Esophagus muscularis mucosa (tissue), 4 donors: ENCODE measurements at regions not wholly inside any gene's neighbourhood (a gene's known extent, or its start where the extent isn't known, plus 50 kb on each side); places are given as distances from the start of the nearest gene placed in this dataset.

Source experiments
- DNase-seq: peaks from one replicate; pipeline ENCODE4 v3.0.0-alpha.2; 2017; ENCODE audit errors: extremely low spot score
- H3K27ac ChIP-seq, 4 donors: fragments of 200-600 bp; sonication (generic); replicated peaks in 1 of 4; 1 replicate in 3 of 4; 2 replicates in 1 of 4; pipeline ENCODE4 v1.5.1; 2016 to 2019; ENCODE audit warnings: mild to moderate bottlenecking in 1 of 4
- H3K27me3 ChIP-seq, 4 donors: fragments of 200-600 bp; sonication (generic); one replicate each; pipeline versions ENCODE4 v1.5.1 to v1.6.0; 2016 to 2019
- H3K36me3 ChIP-seq, 4 donors: fragments of 200-600 bp; sonication (generic); one replicate each; pipeline ENCODE4 v1.5.1; 2016 to 2019
- H3K4me1 ChIP-seq, 4 donors: fragments of 200-600 bp; sonication (generic); one replicate each; pipeline ENCODE4 v1.5.1; 2016 to 2019
- H3K4me3 ChIP-seq, 4 donors: fragments of 200-600 bp; sonication (generic); 1 replicate in 2 of 4; 2 replicates in 2 of 4; pipeline ENCODE4 v1.5.1; 2016 to 2019; ENCODE audit warnings: mild to moderate bottlenecking in 4 of 4, moderate library complexity in 1 of 4
- H3K9me3 ChIP-seq, 4 donors: fragments of 200-600 bp; sonication (generic); 1 replicate in 3 of 4; 2 replicates in 1 of 4; pipeline ENCODE4 v1.5.1; 2016 to 2019
- EP300 ChIP-seq: sonication (generic); formaldehyde crosslinking; IDR thresholded peaks from one replicate; pipeline ENCODE4 v1.6.1; 2017; ENCODE audit warnings: antibody characterized with exemption
- POLR2A ChIP-seq: fragments of 450-650 bp; IDR thresholded peaks from one replicate; pipeline ENCODE4 v1.6.1; 2017; ENCODE audit warnings: antibody characterized with exemption, moderate library complexity, mild to moderate bottlenecking, low read depth
- POLR2AphosphoS5 ChIP-seq, 2 donors: sonication (generic); formaldehyde crosslinking; IDR thresholded peaks; one replicate each; pipeline ENCODE4 v1.6.1; 2017; ENCODE audit warnings: antibody characterized with exemption in 2 of 2
- WGBS: methylation state at CpG from one replicate; pipeline ENCODE4 v1.1.5; 2018; 5-methylcytosine and 5-hydroxymethylcytosine counted together
- intact Hi-C: fragments of 100-400 bp; cut with DNase I; formaldehyde crosslinking; loops from one replicate; pipeline ENCODE4 v1.15.1; 2023
- TF ChIP-seq, protein P1 (sequence below), 3 experiments: fragments of 200-600 bp in 2 of 3; fragments of 450-650 bp in 1 of 3; sonication (generic) in 2 of 3; IDR thresholded peaks; one replicate each; pipeline ENCODE4 v1.5.1; 2017 to 2019; ENCODE audit warnings: antibody characterized with exemption in 3 of 3, mild to moderate bottlenecking in 2 of 3, moderate library complexity in 1 of 3

DNA sequence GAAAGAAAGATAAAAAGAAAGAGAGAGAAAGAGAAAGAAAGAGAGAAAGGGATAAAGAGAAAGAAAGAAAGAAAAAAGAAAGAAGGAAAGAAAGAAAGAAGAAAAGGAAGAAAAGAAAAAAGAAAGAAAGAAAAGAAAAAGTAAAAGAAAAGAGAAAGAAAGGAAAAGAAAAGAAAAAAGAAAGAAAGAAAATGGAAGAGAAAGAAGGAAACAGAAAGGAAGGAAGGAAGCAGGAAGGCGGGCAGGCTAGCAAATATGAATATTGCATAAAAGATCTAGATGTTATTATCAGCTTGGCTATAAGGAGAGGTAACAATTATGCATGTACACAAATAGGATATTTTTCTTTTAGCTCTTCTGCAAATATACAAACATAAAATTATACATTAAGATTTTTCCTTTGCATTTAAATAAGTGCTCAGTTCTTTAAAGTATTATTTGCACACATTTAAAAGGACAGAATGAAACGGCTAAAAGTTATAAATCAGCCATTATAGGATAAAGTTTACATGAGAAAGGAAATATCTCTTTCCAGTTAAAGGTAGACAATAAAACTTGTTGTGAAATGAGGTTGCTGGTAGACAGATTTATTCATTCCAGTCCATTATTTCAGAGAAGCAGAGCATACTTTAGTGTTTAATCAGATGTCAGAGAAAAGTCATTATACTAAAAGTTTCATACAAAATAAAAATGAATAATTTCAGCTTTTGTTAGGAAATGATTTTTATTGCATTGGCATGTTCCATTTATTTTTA, 511.4 kb downstream of the KCNJ3 start:
- no peak overlapping the region for H3K4me3 ChIP-seq
- intact Hi-C loops, result no loop called here
- no peak for TF ChIP-seq EP300
- TF ChIP-seq, protein P1, sequence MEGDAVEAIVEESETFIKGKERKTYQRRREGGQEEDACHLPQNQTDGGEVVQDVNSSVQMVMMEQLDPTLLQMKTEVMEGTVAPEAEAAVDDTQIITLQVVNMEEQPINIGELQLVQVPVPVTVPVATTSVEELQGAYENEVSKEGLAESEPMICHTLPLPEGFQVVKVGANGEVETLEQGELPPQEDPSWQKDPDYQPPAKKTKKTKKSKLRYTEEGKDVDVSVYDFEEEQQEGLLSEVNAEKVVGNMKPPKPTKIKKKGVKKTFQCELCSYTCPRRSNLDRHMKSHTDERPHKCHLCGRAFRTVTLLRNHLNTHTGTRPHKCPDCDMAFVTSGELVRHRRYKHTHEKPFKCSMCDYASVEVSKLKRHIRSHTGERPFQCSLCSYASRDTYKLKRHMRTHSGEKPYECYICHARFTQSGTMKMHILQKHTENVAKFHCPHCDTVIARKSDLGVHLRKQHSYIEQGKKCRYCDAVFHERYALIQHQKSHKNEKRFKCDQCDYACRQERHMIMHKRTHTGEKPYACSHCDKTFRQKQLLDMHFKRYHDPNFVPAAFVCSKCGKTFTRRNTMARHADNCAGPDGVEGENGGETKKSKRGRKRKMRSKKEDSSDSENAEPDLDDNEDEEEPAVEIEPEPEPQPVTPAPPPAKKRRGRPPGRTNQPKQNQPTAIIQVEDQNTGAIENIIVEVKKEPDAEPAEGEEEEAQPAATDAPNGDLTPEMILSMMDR (IDR thresholded peaks at IDR 0.05), result no peak
- no peak for TF ChIP-seq POLR2AphosphoS5 (IDR thresholded peaks at IDR 0.05)
- TF ChIP-seq POLR2A, result no peak
- no peaks in the 10 kb centered on the region for H3K36me3 ChIP-seq
- H3K27ac ChIP-seq, result no peak overlapping the region
- no peak for DNase-seq
- no peaks in the 10 kb centered on the region for H3K9me3 ChIP-seq
- H3K27me3 ChIP-seq, result no peaks in the 10 kb centered on the region
- 59% methylated on average over 2 of the region's 2 CpGs for WGBS
- H3K4me1 ChIP-seq, result no peaks in the 10 kb centered on the region

DNA sequence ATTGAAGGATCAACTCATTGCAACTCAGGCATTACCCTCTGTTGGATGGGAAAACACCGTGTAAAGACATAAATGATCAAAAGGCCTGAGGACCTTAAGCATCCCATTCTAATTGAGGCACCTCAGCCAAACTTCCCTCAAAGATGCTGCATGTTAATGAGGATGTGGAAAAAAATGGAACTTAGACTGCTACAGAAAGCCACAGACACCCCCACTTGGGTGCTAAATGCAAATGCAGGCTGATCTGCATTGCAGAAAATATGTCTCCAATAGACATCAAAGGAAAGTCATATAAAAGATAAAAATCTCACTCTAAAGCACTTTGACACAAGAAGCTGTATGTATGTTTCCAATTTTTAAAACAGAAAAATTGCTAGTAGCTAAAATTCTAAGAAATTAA, 504.7 kb downstream of the KCNJ3 start:
- 82% methylated on average over 1 of the region's 1 CpG for WGBS
- H3K27ac ChIP-seq, result no peak overlapping the region
- no peaks in the 10 kb centered on the region for H3K36me3 ChIP-seq
- no peak overlapping the region for H3K4me3 ChIP-seq
- H3K27me3 ChIP-seq, result no peaks in the 10 kb centered on the region
- H3K4me1 ChIP-seq, result no peaks in the 10 kb centered on the region
- intact Hi-C loops, result no loop called here
- no peaks in the 10 kb centered on the region for H3K9me3 ChIP-seq
- DNase-seq, result no peak
- TF ChIP-seq POLR2A (no peak), POLR2AphosphoS5 (IDR thresholded peaks at IDR 0.05) (no peak), EP300 (no peak)
- TF ChIP-seq, protein P1 (IDR thresholded peaks at IDR 0.05), result no peak

DNA sequence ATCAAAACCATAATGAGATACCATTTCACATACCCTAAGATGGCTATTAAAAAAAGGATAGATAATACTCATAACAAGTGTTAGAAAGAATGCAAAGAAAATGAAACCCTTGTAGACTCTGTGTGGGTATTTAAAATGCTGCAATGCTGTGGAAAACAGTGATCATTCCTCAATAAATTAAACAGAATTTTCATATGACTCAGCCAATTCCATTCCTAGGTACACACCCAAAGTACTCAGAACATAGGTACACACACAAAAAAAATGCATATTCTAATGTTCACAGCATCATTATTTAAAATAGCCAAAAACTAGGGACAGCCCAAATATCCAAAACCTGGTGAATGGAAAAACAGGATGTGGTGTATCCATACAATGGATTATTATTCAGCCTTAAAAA, 502.3 kb downstream of the KCNJ3 start:
- no peak for TF ChIP-seq POLR2A
- no peak for TF ChIP-seq EP300
- TF ChIP-seq, protein P1 (IDR thresholded peaks at IDR 0.05), result no peak
- no peak for TF ChIP-seq POLR2AphosphoS5 (IDR thresholded peaks at IDR 0.05)
- H3K4me1 ChIP-seq, result no peaks in the 10 kb centered on the region
- H3K4me3 ChIP-seq, result no peak overlapping the region
- no peaks in the 10 kb centered on the region for H3K9me3 ChIP-seq
- H3K27me3 ChIP-seq, result no peaks in the 10 kb centered on the region
- H3K36me3 ChIP-seq, result no peaks in the 10 kb centered on the region
- H3K27ac ChIP-seq, result no peak overlapping the region
- intact Hi-C loops, result no loop called here
- DNase-seq, result no peak

DNA sequence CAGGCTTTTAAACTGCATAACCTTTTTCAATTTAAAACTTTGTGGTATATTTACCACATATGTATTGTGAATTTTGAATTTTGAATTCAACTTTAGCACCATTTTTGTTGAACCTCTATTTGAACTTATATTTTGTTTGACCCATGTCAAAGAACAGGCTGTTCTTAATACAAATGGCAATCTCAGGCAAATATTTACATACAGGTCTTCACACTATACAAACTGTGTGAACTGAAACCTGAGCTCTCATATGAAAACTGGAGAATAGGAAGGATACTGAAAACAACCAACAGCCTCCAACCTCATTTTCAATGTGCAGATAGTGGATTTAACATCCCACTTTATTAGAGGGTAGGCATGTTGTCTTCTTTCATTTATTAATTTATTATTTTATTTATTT, 491.8 kb downstream of the KCNJ3 start:
- Histone ChIP-seq H3K27me3 (no peaks in the 10 kb centered on the region), H3K4me3 (no peak overlapping the region), H3K36me3 (no peaks in the 10 kb centered on the region), H3K4me1 (peaks cover 0 to 8% (median 0%) of the 10 kb centered on the region in 4 donors), H3K9me3 (no peaks in the 10 kb centered on the region), H3K27ac (no peak overlapping the region)
- DNase-seq, result no peak
- intact Hi-C loops, result no loop called here
- TF ChIP-seq POLR2AphosphoS5 (IDR thresholded peaks at IDR 0.05), result no peak
- TF ChIP-seq, protein P1 (IDR thresholded peaks at IDR 0.05), result no peak
- no peak for TF ChIP-seq EP300
- TF ChIP-seq POLR2A, result no peak

DNA sequence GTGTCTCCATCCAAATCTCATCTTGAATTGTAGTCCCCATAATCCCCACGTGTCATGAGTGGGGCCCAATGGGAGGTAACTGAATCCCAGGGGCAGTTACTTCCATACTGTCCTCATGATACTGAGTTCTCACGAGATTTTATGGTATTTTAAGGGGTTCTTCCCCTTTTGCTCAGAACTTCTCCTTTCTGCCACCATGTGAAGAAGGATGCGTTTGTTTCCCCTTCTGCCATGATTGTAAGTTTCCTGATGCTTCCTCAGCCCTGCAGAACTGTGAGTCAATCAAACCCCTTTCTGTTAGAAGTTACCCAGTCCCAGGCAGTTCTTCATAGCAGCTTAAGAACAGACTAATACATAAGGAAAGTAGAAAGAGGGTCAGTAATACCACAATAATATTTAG, 480.4 kb downstream of the KCNJ3 start:
- no peak for TF ChIP-seq POLR2A
- TF ChIP-seq POLR2AphosphoS5 (IDR thresholded peaks at IDR 0.05), result no peak
- TF ChIP-seq, protein P1 (IDR thresholded peaks at IDR 0.05), result no peak
- no peak for TF ChIP-seq EP300
- Histone ChIP-seq H3K9me3 (no peaks in the 10 kb centered on the region), H3K4me1 (no peaks in the 10 kb centered on the region), H3K27me3 (no peaks in the 10 kb centered on the region), H3K27ac (no peak overlapping the region), H3K4me3 (no peak overlapping the region), H3K36me3 (no peaks in the 10 kb centered on the region)
- intact Hi-C loops, result no loop called here
- 63% methylated on average over 3 of the region's 3 CpGs for WGBS
- no peak for DNase-seq
